Karpas-422 (cell line): ENCODE measurements at regions not wholly inside any gene's neighbourhood (a gene's known extent, or its start where the extent isn't known, plus 50 kb on each side); places are given as distances from the start of the nearest gene placed in this dataset.

Source experiments
- DNase-seq: peaks from one replicate; pipeline ENCODE4 v3.0.0-alpha.2; 2015
- H2AFZ ChIP-seq: fragments of 200-600 bp; sonication (generic); 2 replicates; pipeline ENCODE4 v1.6.1; 2014; ENCODE audit warnings: antibody characterized with exemption, low read length, mixed read lengths
- H3K27ac ChIP-seq: fragments of 200-600 bp; sonication (generic); 2 replicates; pipeline ENCODE4 v1.5.1; 2014; ENCODE audit warnings: mild to moderate bottlenecking, low read length, moderate library complexity
- H3K27me3 ChIP-seq: fragments of 200-600 bp; sonication (generic); 2 replicates; pipeline ENCODE4 v1.6.1; 2014; ENCODE audit warnings: low read length, mixed read lengths
- H3K36me3 ChIP-seq: fragments of 200-600 bp; sonication (generic); 2 replicates; pipeline ENCODE4 v1.6.1; 2014; ENCODE audit warnings: low read length, mixed read lengths; ENCODE audit not compliant: insufficient read depth
- H3K4me1 ChIP-seq: fragments of 200-600 bp; sonication (generic); 2 replicates; pipeline ENCODE4 v1.6.1; 2014; ENCODE audit warnings: mild to moderate bottlenecking, low read length, mixed read lengths
- H3K4me2 ChIP-seq: fragments of 200-600 bp; sonication (generic); 2 replicates; pipeline ENCODE4 v1.6.1; 2014; ENCODE audit warnings: low read length, low read depth, mild to moderate bottlenecking; ENCODE audit not compliant: poor library complexity, severe bottlenecking
- H3K4me3 ChIP-seq: fragments of 200-600 bp; sonication (generic); 2 replicates; pipeline ENCODE4 v1.5.1; 2014; ENCODE audit warnings: mild to moderate bottlenecking, antibody characterized with exemption, low read length, mixed read lengths
- H3K79me2 ChIP-seq: fragments of 200-600 bp; sonication (generic); 2 replicates; pipeline ENCODE4 v1.6.1; 2014; ENCODE audit warnings: mild to moderate bottlenecking, low read length, mixed read lengths
- H3K9ac ChIP-seq: fragments of 200-600 bp; sonication (generic); 2 replicates; pipeline ENCODE4 v1.6.0; 2014; ENCODE audit warnings: low read length
- H3K9me2 ChIP-seq: fragments of 200-600 bp; sonication (generic), shearing (Covaris generic); replicated peaks from 2 replicates; pipeline ENCODE4 v1.6.0; 2014; ENCODE audit warnings: mild to moderate bottlenecking, low read length, moderate library complexity; ENCODE audit not compliant: insufficient read depth
- H3K9me3 ChIP-seq: fragments of 300-700, 200-600 bp; sonication (generic); 2 replicates; pipeline ENCODE4 v1.6.1; 2014; ENCODE audit warnings: low read length, mixed read lengths
- H4K20me1 ChIP-seq: fragments of 200-600 bp; sonication (generic); 2 replicates; pipeline ENCODE4 v1.6.1; 2014; ENCODE audit warnings: mild to moderate bottlenecking, antibody characterized with exemption, low read length, low read depth; ENCODE audit not compliant: insufficient read depth

DNA sequence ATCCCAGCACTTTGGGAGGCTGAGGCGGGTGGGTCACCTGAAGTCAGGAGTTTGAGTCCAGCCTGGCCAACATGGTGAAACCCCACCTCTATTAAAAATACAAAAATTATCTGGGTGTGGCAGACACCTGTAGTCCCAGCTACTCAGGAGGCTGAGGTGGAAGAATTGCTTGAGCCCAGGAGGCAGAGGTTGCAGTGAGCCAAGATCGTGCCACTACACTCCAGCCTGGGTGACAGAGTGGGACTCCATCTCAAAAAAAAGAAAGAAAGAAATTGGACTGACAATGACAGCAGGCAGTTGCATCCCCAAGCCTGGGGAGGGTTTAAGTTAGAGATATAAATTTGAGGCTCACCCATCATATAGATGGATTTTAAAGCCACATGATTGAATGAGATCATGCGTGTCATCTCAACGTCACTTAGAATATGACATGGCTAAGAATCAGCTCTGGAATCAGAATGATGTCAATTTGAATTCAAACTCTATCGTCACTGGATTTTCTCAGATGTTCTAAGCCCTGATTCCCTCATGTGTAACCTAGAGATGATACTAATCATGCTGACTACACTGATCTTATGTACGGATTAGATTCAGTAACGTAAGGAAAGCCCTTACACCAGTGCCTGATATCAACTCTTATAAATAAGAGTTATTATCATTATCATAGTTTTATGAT lies 534.0 kb upstream of the JARID2 start:
- no peak overlapping the region for H3K4me3 ChIP-seq
- H3K79me2 ChIP-seq: no peaks in the 10 kb centered on the region
- H3K9me3 ChIP-seq: no peaks in the 10 kb centered on the region
- H3K9ac ChIP-seq: no peak overlapping the region
- H3K9me2 ChIP-seq: no peaks in the 10 kb centered on the region
- H3K36me3 ChIP-seq: no peaks in the 10 kb centered on the region
- no peak overlapping the region for H3K4me2 ChIP-seq
- no peaks in the 10 kb centered on the region for H4K20me1 ChIP-seq
- H2AFZ ChIP-seq: no peak overlapping the region
- no peaks in the 10 kb centered on the region; the same call in 1 of the 2 replicates for H3K4me1 ChIP-seq
- H3K27me3 ChIP-seq: 0 out of 2 replicates have a peak, but pooled peaks cover 2% of the 10 kb centered on the region
- H3K27ac ChIP-seq: no peak overlapping the region
- no peak for DNase-seq

DNA sequence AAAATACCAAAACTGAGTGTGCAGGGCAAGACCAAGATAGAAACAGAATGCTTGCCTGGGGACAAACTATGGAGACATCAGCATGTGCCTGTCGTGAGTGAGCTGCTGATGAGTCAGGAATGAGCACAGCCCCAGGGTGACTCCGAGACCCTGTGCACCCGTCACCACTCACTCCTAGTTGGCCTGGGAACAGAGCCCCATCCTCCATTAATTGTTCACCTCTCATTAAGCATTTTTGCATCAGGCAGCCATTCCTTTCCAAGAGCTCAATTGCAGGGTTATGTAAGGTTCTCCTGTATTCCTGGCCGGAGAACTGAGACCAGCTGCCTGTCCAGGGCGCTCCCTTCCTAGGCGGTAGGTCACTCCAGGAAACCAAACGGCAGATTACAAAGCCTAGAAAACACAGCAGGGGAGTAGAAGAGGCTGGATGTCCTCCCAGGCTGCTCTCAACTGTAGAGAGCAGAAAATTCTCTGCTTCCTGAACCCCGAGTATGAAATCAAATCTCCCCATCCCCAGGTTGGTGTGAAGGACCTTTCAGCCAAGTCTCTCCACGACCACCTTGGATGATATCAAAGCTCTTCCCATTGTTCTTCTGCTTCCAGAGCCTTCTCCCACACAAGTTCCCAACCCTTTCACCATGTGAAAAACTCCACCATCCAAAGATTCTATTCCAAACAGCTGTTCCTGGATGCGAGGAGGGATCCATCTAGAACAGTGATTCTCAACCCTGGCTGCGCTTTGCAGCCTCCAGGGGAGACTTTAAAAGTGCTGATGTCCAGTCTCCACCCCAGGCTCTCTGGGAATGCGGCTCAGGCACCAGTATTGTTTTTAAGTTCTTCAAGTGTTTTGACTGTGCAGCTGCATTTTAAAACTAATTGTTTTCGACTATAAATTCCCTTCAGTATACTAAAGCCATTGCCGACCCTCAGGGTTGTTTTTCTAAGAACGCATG lies 532.6 kb upstream of the JARID2 start:
- Histone ChIP-seq H4K20me1 (no peaks in the 10 kb centered on the region), H3K9ac (no peak overlapping the region), H3K9me2 (no peaks in the 10 kb centered on the region), H3K79me2 (no peaks in the 10 kb centered on the region), H3K27ac (no peak overlapping the region), H3K9me3 (no peaks in the 10 kb centered on the region), H3K36me3 (no peaks in the 10 kb centered on the region), H3K27me3 (no peaks in the 10 kb centered on the region), H3K4me2 (no peak overlapping the region), H3K4me3 (no peak overlapping the region), H2AFZ (no peak overlapping the region), H3K4me1 (no peaks in the 10 kb centered on the region; the same call in 1 of the 2 replicates)
- no peak for DNase-seq

DNA sequence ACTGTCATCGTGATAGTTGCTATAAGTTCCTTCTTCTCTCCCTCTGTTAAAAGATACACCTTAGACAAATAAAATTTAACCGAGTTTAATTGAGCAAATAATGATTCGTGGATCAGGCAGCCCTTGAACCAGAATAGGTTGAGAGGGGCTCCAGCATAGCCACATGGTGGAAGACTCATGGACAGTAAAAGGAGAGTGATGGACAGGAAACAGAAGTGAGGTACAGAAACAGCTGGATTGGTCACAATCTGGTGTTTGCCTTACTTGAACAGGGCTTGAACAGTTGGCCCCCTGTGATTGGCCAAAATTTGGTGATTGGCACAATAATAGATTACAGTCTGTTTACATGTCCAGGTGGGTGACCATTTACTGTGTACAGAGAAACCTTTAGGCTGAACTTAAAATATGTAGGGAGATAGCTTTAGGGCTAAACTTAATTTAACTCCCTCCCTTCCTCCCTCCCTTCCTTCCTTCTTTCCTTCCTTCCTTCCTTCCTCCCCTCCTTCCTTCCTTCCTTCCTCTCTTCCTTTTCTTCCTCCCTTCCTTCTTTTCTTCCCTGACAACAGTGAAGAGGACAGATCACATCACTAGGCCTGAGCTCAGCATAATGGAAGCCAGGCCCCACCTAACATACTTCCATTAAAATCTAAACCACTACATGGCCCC lies 531.8 kb upstream of the JARID2 start:
- Histone ChIP-seq H3K27me3 (no peaks in the 10 kb centered on the region), H3K4me1 (no peaks in the 10 kb centered on the region; the same call in 1 of the 2 replicates), H3K27ac (no peak overlapping the region), H4K20me1 (no peaks in the 10 kb centered on the region), H3K9me3 (no peaks in the 10 kb centered on the region), H3K36me3 (no peaks in the 10 kb centered on the region), H3K4me2 (no peak overlapping the region), H3K9me2 (no peaks in the 10 kb centered on the region), H3K9ac (no peak overlapping the region), H2AFZ (no peak overlapping the region), H3K4me3 (no peak overlapping the region), H3K79me2 (no peaks in the 10 kb centered on the region)
- no peak for DNase-seq

DNA sequence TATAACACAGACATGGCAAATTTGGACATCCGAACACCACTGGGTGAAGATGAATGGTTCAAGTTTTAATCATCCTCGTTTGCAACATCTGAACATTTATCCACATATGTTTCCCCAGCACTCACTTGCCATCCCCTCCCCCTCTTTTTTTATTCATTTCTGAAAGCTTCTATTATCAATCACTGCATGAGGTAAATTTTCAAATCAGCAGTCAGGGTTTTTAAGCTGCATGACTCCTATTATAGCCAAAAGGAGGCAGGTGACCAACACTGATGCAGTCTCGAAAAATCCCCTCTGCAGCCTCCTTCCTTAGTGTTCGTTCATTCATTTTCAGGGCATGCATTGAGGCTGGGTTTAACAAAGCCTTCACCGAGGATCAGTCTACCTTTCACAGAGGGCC lies 530.8 kb upstream of the JARID2 start:
- Histone ChIP-seq H4K20me1 (no peaks in the 10 kb centered on the region), H3K36me3 (no peaks in the 10 kb centered on the region), H3K4me3 (no peak overlapping the region), H3K4me1 (no peaks in the 10 kb centered on the region; the same call in 1 of the 2 replicates), H3K9me2 (no peaks in the 10 kb centered on the region), H3K9ac (no peak overlapping the region), H3K9me3 (no peaks in the 10 kb centered on the region), H2AFZ (no peak overlapping the region), H3K27ac (no peak overlapping the region), H3K27me3 (no peaks in the 10 kb centered on the region), H3K4me2 (no peak overlapping the region), H3K79me2 (no peaks in the 10 kb centered on the region)
- no peak for DNase-seq

DNA sequence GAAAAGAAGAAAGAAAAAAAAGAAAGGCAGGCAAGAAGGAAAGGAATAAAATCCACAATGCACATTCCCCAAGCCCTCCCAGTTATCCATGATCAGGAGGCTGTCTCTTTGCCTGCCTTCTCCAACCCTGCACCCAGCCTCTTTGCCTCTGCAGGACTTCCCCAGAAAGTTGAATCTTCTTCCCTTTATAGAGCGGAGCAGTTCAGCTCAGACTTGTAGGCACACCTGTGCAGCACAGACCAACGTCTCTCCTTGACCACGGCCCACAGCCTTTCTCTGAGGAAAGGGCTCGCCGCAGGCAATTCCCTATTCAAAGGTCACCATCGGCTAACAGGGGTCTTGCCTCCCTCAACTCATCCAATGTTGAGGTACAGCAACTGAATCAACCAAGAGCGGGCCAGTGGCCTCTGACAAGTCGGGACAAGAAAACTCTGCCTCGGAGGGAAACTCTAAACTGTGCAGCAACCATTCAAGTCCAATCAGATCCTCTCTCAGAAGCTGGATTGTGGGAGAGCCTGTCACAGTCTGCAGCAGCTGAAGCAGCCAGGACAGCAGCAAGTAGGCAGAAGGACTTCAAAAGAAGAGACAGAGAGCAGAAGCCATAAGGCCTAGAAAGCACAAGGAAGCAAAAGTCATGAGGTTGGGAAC lies 529.2 kb upstream of the JARID2 start:
- no peaks in the 10 kb centered on the region for H3K9me3 ChIP-seq
- no peak overlapping the region for H3K4me2 ChIP-seq
- H4K20me1 ChIP-seq: no peaks in the 10 kb centered on the region
- H3K27ac ChIP-seq: no peak overlapping the region
- no peaks in the 10 kb centered on the region for H3K36me3 ChIP-seq
- H3K27me3 ChIP-seq: no peaks in the 10 kb centered on the region
- no peak overlapping the region for H3K9ac ChIP-seq
- H3K9me2 ChIP-seq: no peaks in the 10 kb centered on the region
- no peak overlapping the region for H3K4me3 ChIP-seq
- no peak overlapping the region for H2AFZ ChIP-seq
- H3K79me2 ChIP-seq: no peaks in the 10 kb centered on the region
- no peak for DNase-seq
- peaks cover 3% of the 10 kb centered on the region; the same call in 1 of the 2 replicates for H3K4me1 ChIP-seq

DNA sequence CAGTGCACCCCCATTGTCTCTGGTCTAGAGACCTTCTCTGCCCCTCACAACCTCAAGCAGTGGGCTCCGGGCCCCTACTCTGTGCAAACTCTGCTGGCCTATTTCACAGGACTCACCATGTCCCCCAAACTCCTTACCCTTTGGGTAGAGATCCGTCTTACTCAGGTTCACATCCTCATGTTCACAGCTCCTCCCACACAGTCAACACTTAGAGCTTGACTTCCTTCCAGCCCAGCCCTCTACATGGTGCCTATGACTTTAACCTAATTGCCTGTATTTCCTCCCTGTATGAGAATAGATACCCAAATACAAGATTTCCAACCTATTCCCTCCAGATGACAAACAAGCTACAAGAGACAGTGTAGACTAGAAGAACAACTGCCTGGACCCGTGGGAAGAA lies 528.6 kb upstream of the JARID2 start:
- H3K79me2 ChIP-seq: no peaks in the 10 kb centered on the region
- no peaks in the 10 kb centered on the region for H3K9me3 ChIP-seq
- no peaks in the 10 kb centered on the region for H3K9me2 ChIP-seq
- peaks cover 3% of the 10 kb centered on the region; the same call in 1 of the 2 replicates for H3K4me1 ChIP-seq
- no peaks in the 10 kb centered on the region for H3K27me3 ChIP-seq
- H4K20me1 ChIP-seq: no peaks in the 10 kb centered on the region
- DNase-seq: no peak
- H3K4me2 ChIP-seq: no peak overlapping the region
- no peak overlapping the region for H2AFZ ChIP-seq
- H3K9ac ChIP-seq: no peak overlapping the region
- H3K27ac ChIP-seq: no peak overlapping the region
- no peaks in the 10 kb centered on the region for H3K36me3 ChIP-seq
- no peak overlapping the region for H3K4me3 ChIP-seq

DNA sequence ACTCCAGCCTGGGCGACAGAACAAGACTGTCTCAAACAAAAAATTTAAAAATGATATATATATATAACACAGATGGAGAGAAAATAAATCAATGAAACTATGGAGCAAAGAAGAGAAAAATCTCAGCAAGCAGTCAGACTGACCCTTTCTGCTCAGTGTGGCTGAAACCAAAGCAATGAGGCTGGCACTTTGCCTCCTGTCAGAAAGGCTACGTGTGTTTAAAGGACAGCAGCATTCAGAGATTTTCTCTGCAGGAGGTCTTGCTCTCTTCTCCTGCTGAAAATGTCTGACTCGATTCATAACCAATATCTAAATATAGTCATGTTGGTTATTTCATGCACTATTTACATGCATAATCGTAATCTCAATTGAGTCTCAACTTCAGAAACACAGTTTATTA lies 527.0 kb upstream of the JARID2 start:
- Histone ChIP-seq H3K4me1 (peaks cover 3% of the 10 kb centered on the region; the same call in 1 of the 2 replicates), H3K4me2 (no peak overlapping the region), H3K9me3 (no peaks in the 10 kb centered on the region), H4K20me1 (no peaks in the 10 kb centered on the region), H2AFZ (no peak overlapping the region), H3K9ac (no peak overlapping the region), H3K79me2 (no peaks in the 10 kb centered on the region), H3K9me2 (no peaks in the 10 kb centered on the region), H3K36me3 (no peaks in the 10 kb centered on the region), H3K4me3 (no peak overlapping the region), H3K27me3 (no peaks in the 10 kb centered on the region), H3K27ac (no peak overlapping the region)
- no peak for DNase-seq
